ENCODE measurements at regions not wholly inside any gene's neighbourhood (a gene's known extent, or its start where the extent isn't known, plus 50 kb on each side); places are given as distances from the start of the nearest gene placed in this dataset.

- ChIA-PET CTCF (ENCODE audit: low intra/inter-chr PET ratio, low total read pairs) (no interaction called here), POLR2A (no interaction called here)
- H3K9me3 ChIP-seq (ENCODE audit: low read length): no peaks in the 10 kb centered on the region
- peak; percentile 65 for FAIRE-seq
- no peaks in the 10 kb centered on the region for H3K79me2 ChIP-seq (ENCODE audit: insufficient read depth, low read length)
- peak overlapping the region; percentile 24 for H2AFZ ChIP-seq (ENCODE audit: low read length)
- H3K9ac ChIP-seq (ENCODE audit: insufficient read depth, low read depth, low read length): no peak overlapping the region
- peak; percentile 18 for DNase-seq (ENCODE audit: low spot score)
- no peaks in the 10 kb centered on the region for H4K20me1 ChIP-seq (ENCODE audit: insufficient read depth, low read length)
- no peaks in the 10 kb centered on the region for H3K27me3 ChIP-seq (ENCODE audit: control insufficient read depth in 1 of 2, insufficient read depth in 2 of 2, low read length in 2 of 2)
- H3K4me3 ChIP-seq (replicated peaks in 1 of 3; ENCODE audit: insufficient read depth in 1 of 3, low read depth in 2 of 3, low read length in 3 of 3): no peak overlapping the region
- no TSS peak for BruUV-seq (replicated peaks)
- no peak overlapping the region for H3K27ac ChIP-seq (ENCODE audit: extremely low read length, insufficient read depth, low read length)
- WGBS (ENCODE audit: low lambda C conversion rate): 34% methylated on average over 3 of the region's 3 CpGs
- TF ChIP-seq AGO2 (optimal IDR thresholded peaks at IDR 0.05; ENCODE audit: low read depth, low read length) (no peak), FOSL1 (CRISPR knock-in tag; IDR thresholded peaks at IDR 0.05; ENCODE audit: borderline replicate concordance) (no peak), ZNF652 (CRISPR knock-in tag; IDR thresholded peaks at IDR 0.05; ENCODE audit: borderline replicate concordance, low read depth) (0 out of 2 replicates have a peak, but pooled peaks have one; percentile 46), ZNF232 (CRISPR knock-in tag; IDR thresholded peaks at IDR 0.05; ENCODE audit: borderline replicate concordance) (no peak), ZFP41 (CRISPR knock-in tag; IDR thresholded peaks at IDR 0.05; ENCODE audit: borderline replicate concordance) (no peak), ERF (CRISPR knock-in tag; IDR thresholded peaks at IDR 0.05) (no peak), ZNF33B (CRISPR knock-in tag; IDR thresholded peaks at IDR 0.05) (no peak), MBNL3 (CRISPR knock-in tag; conservative IDR thresholded peaks at IDR 0.05) (no peak), KLF11 (CRISPR knock-in tag; IDR thresholded peaks at IDR 0.05) (no peak), ZSCAN29 (CRISPR knock-in tag; conservative IDR thresholded peaks at IDR 0.05) (no peak), SALL1 (CRISPR knock-in tag; IDR thresholded peaks at IDR 0.05) (0 out of 2 replicates have a peak, but pooled peaks have one; percentile 16), SMAD3 (CRISPR knock-in tag; IDR thresholded peaks at IDR 0.05) (no peak), FOXA3 (CRISPR knock-in tag; IDR thresholded peaks at IDR 0.05) (0 out of 2 replicates have a peak, but pooled peaks have one; percentile 21)
- TF ChIP-seq, protein P1, sequence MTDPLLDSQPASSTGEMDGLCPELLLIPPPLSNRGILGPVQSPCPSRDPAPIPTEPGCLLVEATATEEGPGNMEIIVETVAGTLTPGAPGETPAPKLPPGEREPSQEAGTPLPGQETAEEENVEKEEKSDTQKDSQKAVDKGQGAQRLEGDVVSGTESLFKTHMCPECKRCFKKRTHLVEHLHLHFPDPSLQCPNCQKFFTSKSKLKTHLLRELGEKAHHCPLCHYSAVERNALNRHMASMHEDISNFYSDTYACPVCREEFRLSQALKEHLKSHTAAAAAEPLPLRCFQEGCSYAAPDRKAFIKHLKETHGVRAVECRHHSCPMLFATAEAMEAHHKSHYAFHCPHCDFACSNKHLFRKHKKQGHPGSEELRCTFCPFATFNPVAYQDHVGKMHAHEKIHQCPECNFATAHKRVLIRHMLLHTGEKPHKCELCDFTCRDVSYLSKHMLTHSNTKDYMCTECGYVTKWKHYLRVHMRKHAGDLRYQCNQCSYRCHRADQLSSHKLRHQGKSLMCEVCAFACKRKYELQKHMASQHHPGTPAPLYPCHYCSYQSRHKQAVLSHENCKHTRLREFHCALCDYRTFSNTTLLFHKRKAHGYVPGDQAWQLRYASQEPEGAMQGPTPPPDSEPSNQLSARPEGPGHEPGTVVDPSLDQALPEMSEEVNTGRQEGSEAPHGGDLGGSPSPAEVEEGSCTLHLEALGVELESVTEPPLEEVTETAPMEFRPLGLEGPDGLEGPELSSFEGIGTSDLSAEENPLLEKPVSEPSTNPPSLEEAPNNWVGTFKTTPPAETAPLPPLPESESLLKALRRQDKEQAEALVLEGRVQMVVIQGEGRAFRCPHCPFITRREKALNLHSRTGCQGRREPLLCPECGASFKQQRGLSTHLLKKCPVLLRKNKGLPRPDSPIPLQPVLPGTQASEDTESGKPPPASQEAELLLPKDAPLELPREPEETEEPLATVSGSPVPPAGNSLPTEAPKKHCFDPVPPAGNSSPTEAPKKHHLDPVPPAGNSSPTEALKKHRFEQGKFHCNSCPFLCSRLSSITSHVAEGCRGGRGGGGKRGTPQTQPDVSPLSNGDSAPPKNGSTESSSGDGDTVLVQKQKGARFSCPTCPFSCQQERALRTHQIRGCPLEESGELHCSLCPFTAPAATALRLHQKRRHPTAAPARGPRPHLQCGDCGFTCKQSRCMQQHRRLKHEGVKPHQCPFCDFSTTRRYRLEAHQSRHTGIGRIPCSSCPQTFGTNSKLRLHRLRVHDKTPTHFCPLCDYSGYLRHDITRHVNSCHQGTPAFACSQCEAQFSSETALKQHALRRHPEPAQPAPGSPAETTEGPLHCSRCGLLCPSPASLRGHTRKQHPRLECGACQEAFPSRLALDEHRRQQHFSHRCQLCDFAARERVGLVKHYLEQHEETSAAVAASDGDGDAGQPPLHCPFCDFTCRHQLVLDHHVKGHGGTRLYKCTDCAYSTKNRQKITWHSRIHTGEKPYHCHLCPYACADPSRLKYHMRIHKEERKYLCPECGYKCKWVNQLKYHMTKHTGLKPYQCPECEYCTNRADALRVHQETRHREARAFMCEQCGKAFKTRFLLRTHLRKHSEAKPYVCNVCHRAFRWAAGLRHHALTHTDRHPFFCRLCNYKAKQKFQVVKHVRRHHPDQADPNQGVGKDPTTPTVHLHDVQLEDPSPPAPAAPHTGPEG (CRISPR knock-in tag; IDR thresholded peaks at IDR 0.05): no peak
- in situ Hi-C loops (cut with HindIII; ENCODE audit: extremely low pct_ligation_motif_present, low pct_unique_long_range_greater_than_20kb) (no loop called here), intact Hi-C loops (cut with micrococcal nuclease; ENCODE audit: unreplicated experiment) (no loop called here)
- ATAC-seq: peak; percentile 55; the same call in 2 of the 3 replicates
- H3K36me3 ChIP-seq (replicated peaks in 1 of 2; ENCODE audit: control insufficient read depth in 1 of 2, insufficient read depth in 2 of 2, low read length in 2 of 2): no peaks in the 10 kb centered on the region
- peaks cover 64% of the 10 kb centered on the region for H3K4me1 ChIP-seq (ENCODE audit: insufficient read depth, low read length)
- H3K4me2 ChIP-seq (ENCODE audit: low read depth, low read length): no peak overlapping the region
Observed at GRCh38 chr15:39358441-39359041, 222.3 kb upstream of the THBS1 start.
